Ovary (tissue), 7 donors: ENCODE measurements at regions not wholly inside any gene's neighbourhood (a gene's known extent, or its start where the extent isn't known, plus 50 kb on each side); places are given as distances from the start of the nearest gene placed in this dataset.

ENCODE experiments used
- DNase-seq, 5 donors: peaks; one replicate each; pipeline ENCODE4 v3.0.0-alpha.2; 2019 to 2020
- H3K27ac ChIP-seq, 2 donors: fragments of 200-600 bp; one replicate each; pipeline versions ENCODE4 v1.5.1 to v1.8.0; 2019 to 2022
- H3K27me3 ChIP-seq: fragments of 200-600 bp; one replicate; pipeline ENCODE4 v1.8.0; 2022
- H3K36me3 ChIP-seq: fragments of 200-600 bp; sonication (generic); one replicate; pipeline ENCODE4 v1.5.1; 2019
- H3K4me1 ChIP-seq: one replicate; pipeline ENCODE4 v1.8.1; 2013; ENCODE audit warnings: mild to moderate bottlenecking, moderate library complexity; ENCODE audit not compliant: insufficient read depth
- H3K4me3 ChIP-seq: fragments of 200-600 bp; sonication (generic); one replicate; pipeline ENCODE4 v1.5.1; 2017
- H3K9me3 ChIP-seq, 2 donors: fragments of 200-600 bp in 1 of 2; sonication (generic) in 1 of 2; one replicate each; pipeline versions ENCODE4 v1.5.1 to v1.8.1; 2013 to 2019; ENCODE audit warnings: mild to moderate bottlenecking in 1 of 2, moderate library complexity in 1 of 2
- EP300 ChIP-seq: sonication (generic); formaldehyde crosslinking; IDR thresholded peaks from one replicate; pipeline ENCODE4 v1.6.1; 2017; ENCODE audit warnings: antibody characterized with exemption
- POLR2A ChIP-seq: fragments of 450-650 bp; IDR thresholded peaks from one replicate; pipeline ENCODE4 v1.6.1; 2017; ENCODE audit warnings: antibody characterized with exemption, mild to moderate bottlenecking, moderate library complexity
- WGBS, 3 donors: extraction: QIAGEN DNeasy Blood & Tissue Kit in 1 of 3; methylation state at CpG; one replicate each; pipeline versions ENCODE4 v1.1.5 to v1.1.7; 2013 to 2017; 5-methylcytosine and 5-hydroxymethylcytosine counted together
- intact Hi-C, 4 donors: fragments of 100-400 bp; cut with DNase I; formaldehyde crosslinking; loops; one replicate each; pipeline versions ENCODE4 v1.11.0 to v1.15.1; 2022 to 2023
- TF ChIP-seq, protein P1 (sequence below), 3 donors: fragments of 450-650 bp in 2 of 3; fragments of 200-600 bp in 1 of 3; IDR thresholded peaks; one replicate each; pipeline versions ENCODE4 v1.5.1 to v1.8.0; 2016 to 2022; ENCODE audit warnings: antibody characterized with exemption in 3 of 3, mild to moderate bottlenecking in 1 of 3
- donor health status: DM: no; HTN: no; CAD: no; lungs with moderate emphysema.
- donor health status: DM: no; HTN: no; CAD: no.
- donor health status: Bipolar disorder and iron deficiency.
- donor health status: DM: no; HTN: no; CAD: no.
- donor health status: DM: yes; HTN: yes; CAD: no.

DNA sequence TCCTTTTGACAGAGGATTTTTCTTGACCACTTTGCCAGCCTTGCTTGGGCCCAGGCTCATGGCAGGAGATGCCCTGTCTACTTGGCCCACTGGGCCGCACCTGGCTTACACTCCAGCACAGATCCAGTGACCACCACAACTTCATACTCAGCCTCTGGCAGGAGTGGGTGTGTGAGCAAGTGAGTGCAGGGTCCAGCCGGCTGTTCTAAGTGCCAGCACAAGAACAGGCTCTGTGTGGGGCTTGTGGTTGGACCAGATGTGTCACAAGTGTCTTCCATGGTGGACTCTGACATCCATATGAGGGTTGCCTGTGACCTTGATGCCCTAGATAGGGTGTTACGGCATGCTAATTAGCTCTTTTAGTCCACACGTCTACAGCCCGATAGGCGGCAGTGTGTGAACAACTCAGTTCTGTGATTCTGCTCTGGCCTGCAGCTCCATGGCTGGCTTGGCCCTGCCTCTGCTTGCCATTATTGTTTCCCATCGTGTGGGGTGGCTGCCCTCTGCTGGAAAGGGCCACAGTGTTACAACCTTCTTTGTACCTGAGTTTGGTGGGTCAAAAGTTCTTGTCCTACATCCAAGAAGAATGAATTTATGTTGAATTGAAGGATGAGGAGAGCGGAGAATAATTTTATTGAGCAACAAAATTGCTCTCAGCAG, 1089.1 kb downstream of the SLC6A15 start:
- Histone ChIP-seq H3K4me1 (no peaks in the 10 kb centered on the region), H3K27ac (no peak overlapping the region), H3K36me3 (no peaks in the 10 kb centered on the region), H3K27me3 (no peaks in the 10 kb centered on the region), H3K4me3 (no peak overlapping the region), H3K9me3 (no peaks in the 10 kb centered on the region)
- DNase-seq: no peak
- TF ChIP-seq EP300 (no peak), POLR2A (no peak)
- TF ChIP-seq, protein P1, sequence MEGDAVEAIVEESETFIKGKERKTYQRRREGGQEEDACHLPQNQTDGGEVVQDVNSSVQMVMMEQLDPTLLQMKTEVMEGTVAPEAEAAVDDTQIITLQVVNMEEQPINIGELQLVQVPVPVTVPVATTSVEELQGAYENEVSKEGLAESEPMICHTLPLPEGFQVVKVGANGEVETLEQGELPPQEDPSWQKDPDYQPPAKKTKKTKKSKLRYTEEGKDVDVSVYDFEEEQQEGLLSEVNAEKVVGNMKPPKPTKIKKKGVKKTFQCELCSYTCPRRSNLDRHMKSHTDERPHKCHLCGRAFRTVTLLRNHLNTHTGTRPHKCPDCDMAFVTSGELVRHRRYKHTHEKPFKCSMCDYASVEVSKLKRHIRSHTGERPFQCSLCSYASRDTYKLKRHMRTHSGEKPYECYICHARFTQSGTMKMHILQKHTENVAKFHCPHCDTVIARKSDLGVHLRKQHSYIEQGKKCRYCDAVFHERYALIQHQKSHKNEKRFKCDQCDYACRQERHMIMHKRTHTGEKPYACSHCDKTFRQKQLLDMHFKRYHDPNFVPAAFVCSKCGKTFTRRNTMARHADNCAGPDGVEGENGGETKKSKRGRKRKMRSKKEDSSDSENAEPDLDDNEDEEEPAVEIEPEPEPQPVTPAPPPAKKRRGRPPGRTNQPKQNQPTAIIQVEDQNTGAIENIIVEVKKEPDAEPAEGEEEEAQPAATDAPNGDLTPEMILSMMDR (IDR thresholded peaks at IDR 0.05): no peak
- intact Hi-C loops: no loop called here
- 75 to 84% (median 81%) methylated on average over 8 of the region's 8 CpGs for WGBS, 3 donors

DNA sequence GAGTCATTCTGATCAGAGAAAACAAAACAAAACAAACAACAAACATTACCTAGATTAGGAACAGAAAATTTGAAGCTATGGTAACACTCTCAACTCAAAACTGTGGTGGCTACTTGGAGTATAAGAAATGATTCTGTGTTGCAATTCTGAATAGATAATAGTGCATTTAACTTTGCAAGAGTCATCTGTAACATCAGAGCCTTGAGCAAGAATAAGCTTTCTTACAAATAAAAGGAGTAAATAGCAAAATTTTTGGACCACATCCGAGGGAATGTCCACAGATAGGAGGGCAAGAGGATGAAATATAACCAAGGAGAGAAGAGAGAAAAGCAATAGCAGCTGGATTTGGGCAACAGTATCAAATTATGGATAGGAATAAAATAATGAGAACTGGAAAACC, 1090.6 kb downstream of the SLC6A15 start:
- DNase-seq: no peak
- Histone ChIP-seq H3K4me1 (no peaks in the 10 kb centered on the region), H3K9me3 (no peaks in the 10 kb centered on the region), H3K27ac (no peak overlapping the region), H3K4me3 (no peak overlapping the region), H3K36me3 (no peaks in the 10 kb centered on the region), H3K27me3 (no peaks in the 10 kb centered on the region)
- intact Hi-C loops: no loop called here
- 9 to 26% (median 26%) methylated on average over 1 of the region's 1 CpG for WGBS, 3 donors
- TF ChIP-seq, protein P1 (IDR thresholded peaks at IDR 0.05): no peak
- TF ChIP-seq POLR2A (no peak), EP300 (no peak)

DNA sequence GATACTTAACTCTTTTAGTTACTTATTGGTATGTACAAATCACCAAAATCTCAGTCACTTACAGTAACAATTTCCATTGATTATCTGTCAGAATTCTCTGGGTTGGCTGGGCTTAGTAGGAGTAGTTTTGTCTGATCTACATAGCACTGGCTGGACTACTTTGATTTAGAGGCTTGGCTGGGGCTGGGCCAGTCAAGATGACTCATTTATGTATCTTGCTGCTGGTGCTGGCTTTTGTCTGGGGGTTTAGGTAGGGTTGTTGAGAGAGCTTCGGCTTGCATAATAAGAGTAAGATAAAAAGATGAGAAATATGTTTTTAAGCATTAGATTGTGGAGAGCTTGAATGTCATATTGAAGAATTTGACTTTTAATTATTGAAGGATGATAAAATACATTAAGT, 1093.7 kb downstream of the SLC6A15 start:
- H3K27ac ChIP-seq: no peak overlapping the region
- no peaks in the 10 kb centered on the region for H3K4me1 ChIP-seq
- intact Hi-C loops: no loop called here
- DNase-seq: peak in 1 of 5 donors; percentile 23
- TF ChIP-seq, protein P1 (IDR thresholded peaks at IDR 0.05): no peak
- TF ChIP-seq EP300 (no peak), POLR2A (no peak)
- H3K4me3 ChIP-seq: no peak overlapping the region
- no peaks in the 10 kb centered on the region for H3K9me3 ChIP-seq
- WGBS, 3 donors: 11 to 25% (median 24%) methylated on average over 1 of the region's 1 CpG
- no peaks in the 10 kb centered on the region for H3K36me3 ChIP-seq
- no peaks in the 10 kb centered on the region for H3K27me3 ChIP-seq

DNA sequence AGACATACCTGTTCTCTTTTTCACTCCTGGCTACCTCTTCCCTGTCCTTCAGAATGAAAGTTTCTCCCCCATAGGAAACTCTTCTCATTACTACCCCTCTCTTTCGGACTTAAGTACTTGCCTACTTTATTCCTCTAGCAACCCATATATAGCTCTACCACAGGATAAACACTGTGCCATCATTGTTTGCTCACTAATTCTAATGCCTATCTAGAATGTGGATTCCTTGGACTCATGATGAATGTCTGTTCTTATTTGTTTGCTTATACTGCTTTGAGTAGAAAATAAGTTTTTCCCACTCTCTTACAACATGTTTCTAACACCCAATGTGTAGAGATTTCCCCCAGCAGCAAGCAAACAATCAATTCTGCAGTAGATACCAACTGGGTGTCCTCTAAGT, 1094.9 kb downstream of the SLC6A15 start:
- Histone ChIP-seq H3K36me3 (no peaks in the 10 kb centered on the region), H3K27me3 (no peaks in the 10 kb centered on the region), H3K9me3 (no peaks in the 10 kb centered on the region), H3K4me3 (no peak overlapping the region), H3K4me1 (no peaks in the 10 kb centered on the region), H3K27ac (no peak overlapping the region)
- WGBS, 3 donors: 88 to 96% (median 91%) methylated on average over 1 of the region's 1 CpG
- DNase-seq: no peak
- intact Hi-C loops: no loop called here
- TF ChIP-seq EP300 (no peak), POLR2A (no peak)
- TF ChIP-seq, protein P1 (IDR thresholded peaks at IDR 0.05): no peak
